ENCODE measurements at regions not wholly inside any gene's neighbourhood (a gene's known extent, or its start where the extent isn't known, plus 50 kb on each side); places are given as distances from the start of the nearest gene placed in this dataset.

GRCh38 chr3:76429581-76430177 is 610.2 kb upstream of the ROBO2 start:
- no peak for DNase-seq (ENCODE audit: low read depth in 2 of 2)

- DNase-seq (ENCODE audit: low read depth in 2 of 2) = no peak
These were observed 607.5 kb upstream of the ROBO2 start for GRCh38 chr3:76432396-76432795.

GRCh38 chr3:76436894-76437293 is 603.0 kb upstream of the ROBO2 start:
- DNase-seq (ENCODE audit: low read depth in 2 of 2) = peak; percentile 6 to 8

GRCh38 chr3:76438971-76439370 is 600.9 kb upstream of the ROBO2 start:
- DNase-seq (ENCODE audit: low read depth in 2 of 2) = no peak

GRCh38 chr3:76442374-76442915 is 597.5 kb upstream of the ROBO2 start:
- DNase-seq (ENCODE audit: low read depth in 2 of 2) = no peak

- DNase-seq (ENCODE audit: low read depth in 2 of 2) = no peak
These were observed 583.6 kb upstream of the ROBO2 start for GRCh38 chr3:76456322-76456721.

GRCh38 chr3:76463501-76463900 is 576.4 kb upstream of the ROBO2 start:
- DNase-seq (ENCODE audit: low read depth in 2 of 2) = no peak

- peak; percentile 38 to 52 for DNase-seq (ENCODE audit: low read depth in 2 of 2)
These were observed 569.6 kb upstream of the ROBO2 start for GRCh38 chr3:76470285-76470684.

- DNase-seq (ENCODE audit: low read depth in 2 of 2) = no peak
These were observed 565.3 kb upstream of the ROBO2 start for GRCh38 chr3:76474632-76475031.

- DNase-seq (ENCODE audit: low read depth in 2 of 2) = no peak
These were observed 560.7 kb upstream of the ROBO2 start for GRCh38 chr3:76479161-76479650.

GRCh38 chr3:76482510-76482909 is 557.4 kb upstream of the ROBO2 start:
- DNase-seq (ENCODE audit: low read depth in 2 of 2) = no peak

GRCh38 chr3:76487446-76487845 is 552.5 kb upstream of the ROBO2 start:
- no peak for DNase-seq (ENCODE audit: low read depth in 2 of 2)

GRCh38 chr3:76490064-76490463 is 549.8 kb upstream of the ROBO2 start:
- DNase-seq (ENCODE audit: low read depth in 2 of 2) = no peak

GRCh38 chr3:76495216-76495615 is 544.7 kb upstream of the ROBO2 start:
- DNase-seq (ENCODE audit: low read depth in 2 of 2) = no peak

GRCh38 chr3:76497636-76498035 is 542.3 kb upstream of the ROBO2 start:
- peak; percentile 8 to 13 for DNase-seq (ENCODE audit: low read depth in 2 of 2)

GRCh38 chr3:76500746-76501275 is 539.1 kb upstream of the ROBO2 start:
- peak; percentile 10 to 12 for DNase-seq (ENCODE audit: low read depth in 2 of 2)

GRCh38 chr3:76501315-76501714 is 538.6 kb upstream of the ROBO2 start:
- no peak for DNase-seq (ENCODE audit: low read depth in 2 of 2)

GRCh38 chr3:76502076-76502475 is 537.8 kb upstream of the ROBO2 start:
- DNase-seq (ENCODE audit: low read depth in 2 of 2) = no peak

- DNase-seq (ENCODE audit: low read depth in 2 of 2) = peak in 1 of 2 experiments; percentile 8
These were observed 534.6 kb upstream of the ROBO2 start for GRCh38 chr3:76505202-76505845.

- DNase-seq (ENCODE audit: low read depth in 2 of 2) = no peak
These were observed 530.6 kb upstream of the ROBO2 start for GRCh38 chr3:76509179-76509830.

- no peak for DNase-seq (ENCODE audit: low read depth in 2 of 2)
These were observed 525.1 kb upstream of the ROBO2 start for GRCh38 chr3:76514836-76515235.

GRCh38 chr3:76523337-76523736 is 516.6 kb upstream of the ROBO2 start:
- DNase-seq (ENCODE audit: low read depth in 2 of 2) = no peak

GRCh38 chr3:76525726-76526125 is 514.2 kb upstream of the ROBO2 start:
- DNase-seq (ENCODE audit: low read depth in 2 of 2) = no peak

Measured in fibroblast of skin of left biceps (primary cell).